HUES48 (cell line): ENCODE measurements at regions not wholly inside any gene's neighbourhood (a gene's known extent, or its start where the extent isn't known, plus 50 kb on each side); places are given as distances from the start of the nearest gene placed in this dataset.

Experiments used
- H3K27ac ChIP-seq: one replicate; pipeline ENCODE4 v1.7.0; 2013; ENCODE audit warnings: low read depth, low read length, inconsistent platforms
- H3K27me3 ChIP-seq: 2 replicates; pipeline ENCODE4 v1.6.1; 2013; ENCODE audit warnings: mild to moderate bottlenecking, low read length; ENCODE audit not compliant: control insufficient read depth, insufficient read depth
- H3K36me3 ChIP-seq: 2 replicates; pipeline ENCODE4 v1.6.1; 2013; ENCODE audit warnings: low read length; ENCODE audit not compliant: control insufficient read depth, insufficient read depth
- H3K4me1 ChIP-seq: 2 replicates; pipeline ENCODE4 v1.6.1; 2013; ENCODE audit warnings: mild to moderate bottlenecking, low read length; ENCODE audit not compliant: control insufficient read depth, insufficient read depth
- H3K4me3 ChIP-seq: 2 replicates; pipeline ENCODE4 v1.5.1; 2013; ENCODE audit warnings: mild to moderate bottlenecking, low read depth, low read length
- H3K9ac ChIP-seq: 2 replicates; pipeline ENCODE4 v1.6.1; 2013; ENCODE audit warnings: mild to moderate bottlenecking, low read depth, low read length, moderate library complexity
- H3K9me3 ChIP-seq: 2 replicates; pipeline ENCODE4 v1.6.1; 2013; ENCODE audit warnings: low read length; ENCODE audit not compliant: control insufficient read depth, insufficient read depth

GRCh38 chr13:100746953-100747683 lies 72.5 kb upstream of the TMTC4 start:
- no peaks in the 10 kb centered on the region for H3K27me3 ChIP-seq
- no peaks in the 10 kb centered on the region for H3K9me3 ChIP-seq
- no peak overlapping the region for H3K9ac ChIP-seq

GRCh38 chr13:100738176-100738855 lies 63.7 kb upstream of the TMTC4 start:
- Histone ChIP-seq H3K9ac (no peak overlapping the region), H3K27me3 (no peaks in the 10 kb centered on the region), H3K9me3 (0 out of 2 replicates have a peak, but pooled peaks cover 3% of the 10 kb centered on the region), H3K4me1 (no peaks in the 10 kb centered on the region), H3K36me3 (no peaks in the 10 kb centered on the region), H3K27ac (no peak overlapping the region), H3K4me3 (no peak overlapping the region)

More at GRCh38 chr13:100746953-100747683, 72.5 kb upstream of the TMTC4 start:
- Histone ChIP-seq H3K4me3 (no peak overlapping the region), H3K36me3 (no peaks in the 10 kb centered on the region), H3K27ac (no peak overlapping the region), H3K4me1 (no peaks in the 10 kb centered on the region; the same call in 1 of the 2 replicates)

- H3K36me3 ChIP-seq, result no peaks in the 10 kb centered on the region
- H3K4me3 ChIP-seq, result no peak overlapping the region
- H3K9me3 ChIP-seq, result peaks cover 3% of the 10 kb centered on the region; the same call in 1 of the 2 replicates
- H3K9ac ChIP-seq, result no peak overlapping the region
- H3K4me1 ChIP-seq, result no peaks in the 10 kb centered on the region
- H3K27ac ChIP-seq, result no peak overlapping the region
- no peaks in the 10 kb centered on the region for H3K27me3 ChIP-seq
These were observed 60.9 kb upstream of the TMTC4 start for GRCh38 chr13:100735494-100735893.

GRCh38 chr13:100734194-100734720 lies 59.7 kb upstream of the TMTC4 start:
- Histone ChIP-seq H3K27ac (no peak overlapping the region), H3K9ac (no peak overlapping the region), H3K27me3 (no peaks in the 10 kb centered on the region), H3K4me3 (no peak overlapping the region), H3K9me3 (peaks cover 3% of the 10 kb centered on the region; the same call in 1 of the 2 replicates), H3K36me3 (no peaks in the 10 kb centered on the region), H3K4me1 (no peaks in the 10 kb centered on the region)

- H3K27me3 ChIP-seq, result no peaks in the 10 kb centered on the region
- no peak overlapping the region for H3K4me3 ChIP-seq
- no peaks in the 10 kb centered on the region for H3K4me1 ChIP-seq
- no peak overlapping the region for H3K27ac ChIP-seq
- no peak overlapping the region for H3K9ac ChIP-seq
- no peaks in the 10 kb centered on the region; the same call in 1 of the 2 replicates for H3K9me3 ChIP-seq
- no peaks in the 10 kb centered on the region for H3K36me3 ChIP-seq
These were observed 58.7 kb upstream of the TMTC4 start for GRCh38 chr13:100733261-100733660.

GRCh38 chr13:100728201-100728600 lies 53.6 kb upstream of the TMTC4 start:
- Histone ChIP-seq H3K36me3 (no peaks in the 10 kb centered on the region), H3K4me3 (no peak overlapping the region), H3K4me1 (no peaks in the 10 kb centered on the region), H3K9me3 (no peaks in the 10 kb centered on the region; the same call in 1 of the 2 replicates), H3K9ac (no peak overlapping the region), H3K27me3 (no peaks in the 10 kb centered on the region), H3K27ac (no peak overlapping the region)

- H3K27ac ChIP-seq, result no peak overlapping the region
- H3K4me3 ChIP-seq, result no peak overlapping the region
- no peak overlapping the region for H3K9ac ChIP-seq
- H3K9me3 ChIP-seq, result no peaks in the 10 kb centered on the region
- H3K4me1 ChIP-seq, result no peaks in the 10 kb centered on the region
- H3K36me3 ChIP-seq, result no peaks in the 10 kb centered on the region
- H3K27me3 ChIP-seq, result no peaks in the 10 kb centered on the region
These were observed 50.9 kb upstream of the TMTC4 start for GRCh38 chr13:100725472-100725871.

GRCh38 chr13:100724568-100724967 lies 50.0 kb upstream of the TMTC4 start:
- Histone ChIP-seq H3K9ac (no peak overlapping the region), H3K9me3 (no peaks in the 10 kb centered on the region), H3K36me3 (no peaks in the 10 kb centered on the region), H3K27me3 (no peaks in the 10 kb centered on the region), H3K4me3 (no peak overlapping the region), H3K4me1 (no peaks in the 10 kb centered on the region), H3K27ac (no peak overlapping the region)
